GM06990 (cell line): ENCODE measurements at regions not wholly inside any gene's neighbourhood (a gene's known extent, or its start where the extent isn't known, plus 50 kb on each side); places are given as distances from the start of the nearest gene placed in this dataset.
A peak's percentile ranks its signal among the peaks of the same experiment; 100 is the strongest.

ENCODE experiments used
- DNase-seq: peaks from one replicate; pipeline ENCODE4 v3.0.0-alpha.2; 2011; ENCODE audit not compliant: insufficient read length; ENCODE audit errors: extremely low read depth
- H3K27me3 ChIP-seq: replicated peaks from 2 replicates; pipeline ENCODE4 v1.6.0; 2011; ENCODE audit warnings: low read length; ENCODE audit not compliant: control insufficient read depth, insufficient read depth
- H3K36me3 ChIP-seq: 2 replicates; pipeline ENCODE4 v1.5.1; 2011; ENCODE audit warnings: low read length; ENCODE audit not compliant: control insufficient read depth, insufficient read depth
- H3K4me3 ChIP-seq: replicated peaks from 2 replicates; pipeline ENCODE4 v1.5.1; 2011; ENCODE audit warnings: low read depth, mild to moderate bottlenecking, control low read depth, low read length
- CTCF ChIP-seq: IDR thresholded peaks from 2 replicates; pipeline ENCODE4 v1.5.1; 2011; ENCODE audit warnings: low read length, control low read depth, mild to moderate bottlenecking, inconsistent platforms; ENCODE audit not compliant: insufficient read depth, poor library complexity, severe bottlenecking

DNA sequence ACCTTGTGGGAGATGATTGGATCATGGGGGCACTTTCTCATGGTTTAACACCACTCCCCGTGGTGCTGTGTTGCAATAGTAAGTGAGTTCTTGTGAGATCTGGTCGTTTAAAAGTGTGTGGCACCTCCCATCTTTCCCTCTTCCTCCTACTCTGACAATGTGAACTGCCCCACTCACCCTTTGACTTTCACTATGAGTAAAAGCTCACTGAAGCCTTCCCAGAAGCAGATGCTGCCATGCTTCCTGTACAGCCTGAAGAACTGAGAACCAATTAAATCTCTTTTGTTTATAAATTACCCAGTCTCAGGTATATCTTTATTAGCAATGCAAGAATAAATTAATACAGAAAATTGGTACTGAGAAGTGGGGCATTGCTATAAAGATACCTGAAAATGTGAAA lies 509.6 kb upstream of the CT83 start:
- Histone ChIP-seq H3K36me3 (no peaks in the 10 kb centered on the region), H3K27me3 (no peaks in the 10 kb centered on the region), H3K4me3 (no peak overlapping the region)
- DNase-seq, result no peak
- no peak for TF ChIP-seq CTCF

GRCh38 chrX:116961872-116962582 lies 499.3 kb upstream of the CT83 start:
- Histone ChIP-seq H3K36me3 (no peaks in the 10 kb centered on the region), H3K4me3 (no peak overlapping the region), H3K27me3 (no peaks in the 10 kb centered on the region)
- peak; percentile 3 for TF ChIP-seq CTCF
- DNase-seq, result no peak

DNA sequence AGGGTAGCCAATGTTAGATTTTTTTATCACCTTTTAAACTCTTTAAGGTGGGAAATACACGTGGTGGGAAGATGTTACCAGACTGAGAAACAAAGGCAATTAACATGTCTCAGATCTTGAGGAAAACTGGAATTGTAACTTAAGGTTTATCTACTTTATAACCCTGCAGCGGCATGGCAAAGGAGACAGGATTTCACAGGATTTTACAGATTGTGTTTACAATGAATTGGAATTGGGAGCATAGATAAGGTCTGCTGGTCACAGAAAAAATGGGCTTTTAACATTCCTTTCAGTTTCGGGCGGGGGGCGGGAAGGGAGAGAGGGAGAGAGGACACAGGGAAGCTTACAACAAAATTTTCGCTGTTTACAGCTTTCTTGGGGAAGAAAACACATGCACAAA lies 467.5 kb upstream of the CT83 start:
- no peaks in the 10 kb centered on the region for H3K36me3 ChIP-seq
- DNase-seq, result no peak
- no peak for TF ChIP-seq CTCF
- H3K27me3 ChIP-seq, result no peaks in the 10 kb centered on the region
- no peak overlapping the region for H3K4me3 ChIP-seq

- Histone ChIP-seq H3K36me3 (no peaks in the 10 kb centered on the region), H3K27me3 (no peaks in the 10 kb centered on the region), H3K4me3 (no peak overlapping the region)
- no peak for TF ChIP-seq CTCF
- DNase-seq, result no peak
Observed at GRCh38 chrX:116897526-116897925, 434.8 kb upstream of the CT83 start.

GRCh38 chrX:116881961-116882360 lies 419.2 kb upstream of the CT83 start:
- TF ChIP-seq CTCF, result no peak
- Histone ChIP-seq H3K4me3 (no peak overlapping the region), H3K27me3 (no peaks in the 10 kb centered on the region), H3K36me3 (no peaks in the 10 kb centered on the region)
- DNase-seq, result no peak

- no peak for DNase-seq
- no peaks in the 10 kb centered on the region for H3K27me3 ChIP-seq
- H3K36me3 ChIP-seq, result no peaks in the 10 kb centered on the region
- no peak for TF ChIP-seq CTCF
- H3K4me3 ChIP-seq, result no peak overlapping the region
Observed at GRCh38 chrX:116873671-116874070, 410.9 kb upstream of the CT83 start.
